MCF 10A (cell line): ENCODE measurements at regions not wholly inside any gene's neighbourhood (a gene's known extent, or its start where the extent isn't known, plus 50 kb on each side); places are given as distances from the start of the nearest gene placed in this dataset.

ENCODE experiments used
- BruUV-seq: library from RNA; stranded (reverse); fragments of 400-500 nt; replicated peaks from 2 replicates; lab custom pipeline; 2021; lab: Mats Ljungman, UMichigan
- CTCF ChIA-PET: fragments of 300-600 bp; sonication (Branson Sonifier 250); formaldehyde crosslinking; extraction: SDS; loops from one replicate; lab custom pipeline; 2021; ENCODE audit warnings: antibody characterized with exemption, inconsistent platforms; lab: Yijun Ruan, JAX
- POLR2A ChIA-PET: fragments of 300-600, 350-650 bp; sonication (Branson Sonifier 250); formaldehyde crosslinking; extraction: SDS; loops from one replicate; lab custom pipeline; 2020; ENCODE audit warnings: antibody characterized with exemption, inconsistent platforms; lab: Yijun Ruan, JAX
- DNase-seq: peaks from one replicate; pipeline ENCODE4 v3.0.0-alpha.2; 2018; ENCODE audit not compliant: unreplicated experiment
- H3K27ac Mint-ChIP-seq: one replicate; pipeline ENCODE4 v1.8.0; 2022; ENCODE audit warnings: mild to moderate bottlenecking, low read depth, mixed read lengths; ENCODE audit not compliant: unreplicated experiment
- H3K27me3 Mint-ChIP-seq: one replicate; pipeline ENCODE4 v1.8.0; 2022; ENCODE audit warnings: mixed read lengths; ENCODE audit not compliant: insufficient read depth, unreplicated experiment
- H3K36me3 Mint-ChIP-seq: one replicate; pipeline ENCODE4 v1.8.0; 2022; ENCODE audit warnings: mild to moderate bottlenecking, moderate library complexity, mixed read lengths; ENCODE audit not compliant: insufficient read depth, unreplicated experiment
- H3K4me1 Mint-ChIP-seq: one replicate; pipeline ENCODE4 v1.8.0; 2022; ENCODE audit warnings: mixed read lengths; ENCODE audit not compliant: insufficient read depth, unreplicated experiment
- H3K4me3 Mint-ChIP-seq: one replicate; pipeline ENCODE4 v1.8.0; 2022; ENCODE audit warnings: mild to moderate bottlenecking, moderate library complexity, mixed read lengths; ENCODE audit not compliant: unreplicated experiment
- H3K9me3 Mint-ChIP-seq: one replicate; pipeline ENCODE4 v1.8.0; 2022; ENCODE audit warnings: mixed read lengths; ENCODE audit not compliant: unreplicated experiment
- intact Hi-C: fragments of 100-400 bp; cut with micrococcal nuclease; formaldehyde crosslinking; loops from 2 replicates; pipeline ENCODE4 v1.14.1; 2022
- TF ChIP-seq, protein P1 (sequence below): fragments of 200-600 bp; IDR thresholded peaks from one replicate; pipeline ENCODE4 v1.8.0; 2022; ENCODE audit warnings: antibody characterized with exemption, mild to moderate bottlenecking; ENCODE audit not compliant: unreplicated experiment

DNA sequence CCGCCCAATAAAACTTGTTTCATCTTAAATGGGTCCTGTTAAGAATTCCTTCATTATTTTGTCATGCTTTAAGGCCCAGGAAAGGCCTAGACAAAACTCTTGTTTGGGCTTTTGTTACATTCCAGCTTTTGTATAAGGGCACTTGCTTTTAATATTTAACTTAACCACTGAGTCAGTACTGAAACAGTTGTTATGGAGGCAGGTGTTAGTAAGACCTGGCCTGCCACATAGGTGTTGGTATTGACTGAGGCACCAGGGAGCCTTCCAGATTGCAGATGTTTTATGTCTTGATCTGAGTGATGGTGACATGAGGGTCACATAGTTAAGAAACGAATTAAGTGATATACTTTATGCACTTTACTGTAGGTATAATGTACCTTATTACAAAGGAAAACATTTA lies 274.9 kb upstream of the TGFBR2 start:
- TF ChIP-seq, protein P1, sequence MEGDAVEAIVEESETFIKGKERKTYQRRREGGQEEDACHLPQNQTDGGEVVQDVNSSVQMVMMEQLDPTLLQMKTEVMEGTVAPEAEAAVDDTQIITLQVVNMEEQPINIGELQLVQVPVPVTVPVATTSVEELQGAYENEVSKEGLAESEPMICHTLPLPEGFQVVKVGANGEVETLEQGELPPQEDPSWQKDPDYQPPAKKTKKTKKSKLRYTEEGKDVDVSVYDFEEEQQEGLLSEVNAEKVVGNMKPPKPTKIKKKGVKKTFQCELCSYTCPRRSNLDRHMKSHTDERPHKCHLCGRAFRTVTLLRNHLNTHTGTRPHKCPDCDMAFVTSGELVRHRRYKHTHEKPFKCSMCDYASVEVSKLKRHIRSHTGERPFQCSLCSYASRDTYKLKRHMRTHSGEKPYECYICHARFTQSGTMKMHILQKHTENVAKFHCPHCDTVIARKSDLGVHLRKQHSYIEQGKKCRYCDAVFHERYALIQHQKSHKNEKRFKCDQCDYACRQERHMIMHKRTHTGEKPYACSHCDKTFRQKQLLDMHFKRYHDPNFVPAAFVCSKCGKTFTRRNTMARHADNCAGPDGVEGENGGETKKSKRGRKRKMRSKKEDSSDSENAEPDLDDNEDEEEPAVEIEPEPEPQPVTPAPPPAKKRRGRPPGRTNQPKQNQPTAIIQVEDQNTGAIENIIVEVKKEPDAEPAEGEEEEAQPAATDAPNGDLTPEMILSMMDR: no peak
- Mint-ChIP-seq H3K9me3 (no peaks in the 10 kb centered on the region), H3K36me3 (no peaks in the 10 kb centered on the region), H3K4me1 (peaks cover 17% of the 10 kb centered on the region), H3K4me3 (no peak overlapping the region), H3K27ac (no peak overlapping the region), H3K27me3 (no peaks in the 10 kb centered on the region)
- ChIA-PET CTCF (no interaction called here), POLR2A (interaction anchor here (0.6 to 2.3 kb wide), 3 partner anchors 10 to 24 kb away, joined by 3 to 17 read pairs (median 3); no protein-coding TSS in a partner anchor)
- BruUV-seq: no TSS peak
- intact Hi-C loops: no loop called here
- no peak for DNase-seq

DNA sequence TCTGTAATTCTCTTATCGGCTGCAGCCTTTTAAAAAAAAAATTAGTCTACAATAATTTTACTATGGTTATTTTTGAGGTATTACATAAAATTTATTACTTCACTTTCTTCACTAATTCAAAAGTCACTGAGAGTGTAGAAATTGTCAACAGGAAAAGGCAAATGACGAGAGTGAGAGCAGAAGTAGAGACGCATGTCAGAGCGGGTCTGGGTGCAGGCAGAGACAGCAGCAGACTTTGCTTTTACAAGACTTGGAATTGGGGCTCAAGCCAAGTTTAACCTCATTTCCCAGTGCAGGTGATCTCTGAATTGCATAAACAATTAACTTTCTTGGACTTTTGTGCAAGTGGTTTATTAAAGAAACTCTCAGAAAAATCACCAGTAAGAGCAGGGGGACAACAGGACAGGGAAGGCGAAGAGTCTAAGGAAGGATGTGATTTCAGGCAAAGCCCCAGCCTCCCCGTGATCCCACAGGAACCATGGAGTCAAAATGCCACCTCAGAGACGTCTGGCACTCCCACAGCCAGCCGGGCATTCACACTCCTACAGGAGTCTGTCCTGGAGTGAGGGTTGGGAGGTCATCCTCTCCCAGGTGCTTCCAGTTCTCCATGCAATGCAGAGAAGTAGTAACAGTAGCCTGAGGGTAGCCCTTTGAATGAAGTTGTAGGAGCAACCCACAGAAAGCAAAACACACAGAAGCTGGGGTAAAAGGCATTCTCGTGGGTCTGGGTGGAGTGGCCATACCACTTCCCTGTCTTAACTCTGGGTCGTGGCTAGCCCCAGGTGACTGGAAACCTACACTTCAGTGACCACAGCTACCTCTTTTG lies 274.0 kb upstream of the TGFBR2 start:
- no peak overlapping the region for H3K4me3 Mint-ChIP-seq
- CTCF ChIA-PET: no interaction called here
- DNase-seq: no peak
- no peaks in the 10 kb centered on the region for H3K36me3 Mint-ChIP-seq
- peak overlapping the region; percentile 82 for H3K27ac Mint-ChIP-seq
- peaks cover 17% of the 10 kb centered on the region for H3K4me1 Mint-ChIP-seq
- intact Hi-C loops: no loop called here
- no peaks in the 10 kb centered on the region for H3K27me3 Mint-ChIP-seq
- no peaks in the 10 kb centered on the region for H3K9me3 Mint-ChIP-seq
- POLR2A ChIA-PET: interaction anchor here (0.5 to 2.3 kb wide), 7 partner anchors 9 to 277 kb away, joined by 3 to 17 read pairs (median 3); no protein-coding TSS in a partner anchor
- TF ChIP-seq, protein P1: no peak
- BruUV-seq: no TSS peak

DNA sequence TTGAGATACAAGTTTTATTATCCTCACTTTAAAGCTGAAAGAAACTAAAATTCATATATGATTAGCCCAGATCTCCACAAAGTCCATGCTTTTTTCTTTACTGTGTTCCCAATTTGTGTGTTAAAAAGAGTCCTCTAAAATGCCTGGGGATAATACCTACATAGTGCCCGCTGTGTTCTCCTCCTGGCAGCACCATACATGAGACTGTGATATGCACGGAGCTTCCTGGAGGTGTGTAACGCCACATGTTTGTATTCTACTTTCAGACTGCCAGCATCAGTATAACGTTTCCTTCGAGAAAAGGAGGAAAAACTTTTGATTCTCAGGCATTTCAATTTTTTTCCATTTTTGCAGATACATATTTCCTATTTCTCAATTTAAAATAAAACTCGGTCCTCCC lies 273.3 kb upstream of the TGFBR2 start:
- POLR2A ChIA-PET: interaction anchor here (0.7 to 2.3 kb wide), 4 partner anchors 8 to 185 kb away, joined by 3 to 17 read pairs (median 4); no protein-coding TSS in a partner anchor

DNA sequence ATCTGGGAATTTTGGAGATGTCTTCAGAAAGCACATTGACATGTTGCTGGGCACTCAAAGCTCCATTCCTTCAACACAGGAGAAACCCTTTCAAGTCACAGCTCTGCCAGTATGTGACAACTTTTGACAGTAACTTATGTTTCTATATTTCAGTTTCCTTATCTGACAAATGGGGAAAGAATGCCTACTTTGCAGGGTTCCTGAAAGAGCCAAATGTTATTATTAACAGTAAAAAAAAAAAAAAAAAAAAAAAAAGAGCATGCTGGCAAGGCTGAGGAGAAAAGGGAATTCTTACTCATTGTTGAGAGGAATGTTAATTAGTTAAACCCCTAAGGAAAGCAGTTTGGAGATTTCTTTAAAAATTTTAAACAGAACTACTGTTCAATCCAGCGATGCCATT lies 272.5 kb upstream of the TGFBR2 start:
- H3K27ac Mint-ChIP-seq: no peak overlapping the region
- no peaks in the 10 kb centered on the region for H3K36me3 Mint-ChIP-seq
- ChIA-PET CTCF (no interaction called here), POLR2A (interaction anchor here (0.6 to 1.5 kb wide), 3 partner anchors 9 to 36 kb away, joined by 3 read pairs; no protein-coding TSS in a partner anchor)
- H3K4me1 Mint-ChIP-seq: peaks cover 11% of the 10 kb centered on the region
- no peak for DNase-seq
- intact Hi-C loops: no loop called here
- no peaks in the 10 kb centered on the region for H3K27me3 Mint-ChIP-seq
- no TSS peak for BruUV-seq
- H3K9me3 Mint-ChIP-seq: no peaks in the 10 kb centered on the region
- TF ChIP-seq, protein P1: no peak
- H3K4me3 Mint-ChIP-seq: no peak overlapping the region

More for the DNA sequence above, 273.3 kb upstream of the TGFBR2 start:
- intact Hi-C loops: no loop called here
- CTCF ChIA-PET: no interaction called here
- Mint-ChIP-seq H3K27ac (peak overlapping the region; percentile 82), H3K4me3 (no peak overlapping the region), H3K4me1 (peaks cover 16% of the 10 kb centered on the region), H3K36me3 (no peaks in the 10 kb centered on the region), H3K9me3 (no peaks in the 10 kb centered on the region), H3K27me3 (no peaks in the 10 kb centered on the region)
- DNase-seq: no peak
- TF ChIP-seq, protein P1: no peak
- BruUV-seq: no TSS peak
